Spleen (tissue), 7 donors: ENCODE measurements at regions not wholly inside any gene's neighbourhood (a gene's known extent, or its start where the extent isn't known, plus 50 kb on each side); places are given as distances from the start of the nearest gene placed in this dataset.
A peak's percentile ranks its signal among the peaks of the same experiment; 100 is the strongest.

ENCODE experiments used
- POLR2AphosphoS5 ChIP-seq, 3 donors: sonication (generic); formaldehyde crosslinking; IDR thresholded peaks; one replicate each; pipeline ENCODE4 v1.5.1; 2017; ENCODE audit warnings: antibody characterized with exemption in 3 of 3
- TF ChIP-seq, protein P1 (sequence below), 11 experiments: fragments of 200-600 bp in 7 of 11; fragments of 450-650 bp in 4 of 11; sonication (generic) in 4 of 11; IDR thresholded peaks in 8 of 11; conservative IDR thresholded peaks in 3 of 11; 1 replicate in 7 of 11; 2 replicates in 4 of 11; pipeline versions ENCODE4 v1.4.0 to v1.8.0; 2016 to 2021; ENCODE audit warnings: antibody characterized with exemption in 11 of 11, inconsistent platforms in 4 of 11, mild to moderate bottlenecking in 1 of 11
- donor health status: DM: no; HTN: no; CAD: no; lungs with moderate emphysema.
- donor health status: DM: no; HTN: no; CAD: no.
- donor health status: DM: no; HTN: no; CAD: no.

DNA sequence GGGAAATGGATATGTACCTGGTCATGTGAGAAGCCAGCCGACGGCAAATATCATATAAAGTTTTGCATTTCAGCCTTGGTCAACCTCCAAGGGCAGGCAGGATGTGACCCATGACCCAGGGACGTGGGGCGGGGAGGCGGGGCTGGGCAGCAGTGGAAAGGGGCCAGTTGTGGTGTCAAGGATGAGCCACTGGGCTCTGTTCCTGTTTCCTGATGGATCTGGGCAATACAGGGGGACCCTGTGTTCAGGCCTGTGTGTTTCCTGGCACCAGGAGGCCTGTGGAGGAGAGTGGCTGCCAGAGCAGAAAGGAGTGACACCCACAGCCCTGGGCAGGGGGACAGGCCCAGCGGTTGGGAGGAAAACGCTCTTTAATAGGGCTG is 106.9 kb downstream of the GATA6 start:
- TF ChIP-seq, protein P1, sequence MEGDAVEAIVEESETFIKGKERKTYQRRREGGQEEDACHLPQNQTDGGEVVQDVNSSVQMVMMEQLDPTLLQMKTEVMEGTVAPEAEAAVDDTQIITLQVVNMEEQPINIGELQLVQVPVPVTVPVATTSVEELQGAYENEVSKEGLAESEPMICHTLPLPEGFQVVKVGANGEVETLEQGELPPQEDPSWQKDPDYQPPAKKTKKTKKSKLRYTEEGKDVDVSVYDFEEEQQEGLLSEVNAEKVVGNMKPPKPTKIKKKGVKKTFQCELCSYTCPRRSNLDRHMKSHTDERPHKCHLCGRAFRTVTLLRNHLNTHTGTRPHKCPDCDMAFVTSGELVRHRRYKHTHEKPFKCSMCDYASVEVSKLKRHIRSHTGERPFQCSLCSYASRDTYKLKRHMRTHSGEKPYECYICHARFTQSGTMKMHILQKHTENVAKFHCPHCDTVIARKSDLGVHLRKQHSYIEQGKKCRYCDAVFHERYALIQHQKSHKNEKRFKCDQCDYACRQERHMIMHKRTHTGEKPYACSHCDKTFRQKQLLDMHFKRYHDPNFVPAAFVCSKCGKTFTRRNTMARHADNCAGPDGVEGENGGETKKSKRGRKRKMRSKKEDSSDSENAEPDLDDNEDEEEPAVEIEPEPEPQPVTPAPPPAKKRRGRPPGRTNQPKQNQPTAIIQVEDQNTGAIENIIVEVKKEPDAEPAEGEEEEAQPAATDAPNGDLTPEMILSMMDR (IDR thresholded peaks at IDR 0.05 in 8 of 11, conservative IDR thresholded peaks at IDR 0.05 in 3 of 11), result peak in 1 of 11 experiments; percentile 9
- peak; percentile 70 to 82 (median 71) for TF ChIP-seq POLR2AphosphoS5 (IDR thresholded peaks at IDR 0.05)
